ENCODE measurements at regions not wholly inside any gene's neighbourhood (a gene's known extent, or its start where the extent isn't known, plus 50 kb on each side); places are given as distances from the start of the nearest gene placed in this dataset.
"Not testable (repeated sequence)": the region's sequence is repeated elsewhere in the genome, so short reads cannot be mapped to it uniquely, and the experiment has no call there.

- Mint-ChIP-seq H3K27me3 (ENCODE audit: unreplicated experiment) (no peaks in the 10 kb centered on the region), H3K9me3 (ENCODE audit: unreplicated experiment) (no peaks in the 10 kb centered on the region), H3K4me1 (ENCODE audit: unreplicated experiment) (no peaks in the 10 kb centered on the region), H3K4me3 (ENCODE audit: unreplicated experiment) (no peak overlapping the region), H3K27ac (ENCODE audit: unreplicated experiment) (no peak overlapping the region), H3K36me3 (ENCODE audit: low read depth, unreplicated experiment) (no peaks in the 10 kb centered on the region)
- no peak for TF ChIP-seq CTCF (IDR thresholded peaks at IDR 0.05; ENCODE audit: unreplicated experiment)
- DNase-seq (ENCODE audit: low spot score), result no peak
Measured at GRCh38 chr15:89024418-89024817, 63.8 kb upstream of the ABHD2 start.

GRCh38 chr15:89026167-89026566 is 62.1 kb upstream of the ABHD2 start:
- Mint-ChIP-seq H3K27me3 (ENCODE audit: unreplicated experiment) (no peaks in the 10 kb centered on the region), H3K27ac (ENCODE audit: unreplicated experiment) (no peak overlapping the region), H3K9me3 (ENCODE audit: unreplicated experiment) (no peaks in the 10 kb centered on the region), H3K4me1 (ENCODE audit: unreplicated experiment) (no peaks in the 10 kb centered on the region), H3K36me3 (ENCODE audit: low read depth, unreplicated experiment) (no peaks in the 10 kb centered on the region), H3K4me3 (ENCODE audit: unreplicated experiment) (no peak overlapping the region)
- TF ChIP-seq CTCF (IDR thresholded peaks at IDR 0.05; ENCODE audit: unreplicated experiment), result no peak
- no peak for DNase-seq (ENCODE audit: low spot score)

GRCh38 chr15:89028036-89028435 is 60.2 kb upstream of the ABHD2 start:
- H3K36me3 Mint-ChIP-seq (ENCODE audit: low read depth, unreplicated experiment), result no peaks in the 10 kb centered on the region
- H3K9me3 Mint-ChIP-seq (ENCODE audit: unreplicated experiment), result no peaks in the 10 kb centered on the region
- H3K27ac Mint-ChIP-seq (ENCODE audit: unreplicated experiment), result no peak overlapping the region
- no peaks in the 10 kb centered on the region for H3K4me1 Mint-ChIP-seq (ENCODE audit: unreplicated experiment)
- H3K4me3 Mint-ChIP-seq (ENCODE audit: unreplicated experiment), result no peak overlapping the region
- TF ChIP-seq CTCF (IDR thresholded peaks at IDR 0.05; ENCODE audit: unreplicated experiment), result no peak
- no peaks in the 10 kb centered on the region for H3K27me3 Mint-ChIP-seq (ENCODE audit: unreplicated experiment)
- no peak for DNase-seq (ENCODE audit: low spot score)

- Mint-ChIP-seq H3K4me1 (ENCODE audit: unreplicated experiment) (no peaks in the 10 kb centered on the region), H3K9me3 (ENCODE audit: unreplicated experiment) (no peaks in the 10 kb centered on the region), H3K36me3 (ENCODE audit: low read depth, unreplicated experiment) (no peaks in the 10 kb centered on the region), H3K27me3 (ENCODE audit: unreplicated experiment) (no peaks in the 10 kb centered on the region), H3K4me3 (ENCODE audit: unreplicated experiment) (no peak overlapping the region), H3K27ac (ENCODE audit: unreplicated experiment) (no peak overlapping the region)
- DNase-seq (ENCODE audit: low spot score), result no peak
- no peak for TF ChIP-seq CTCF (IDR thresholded peaks at IDR 0.05; ENCODE audit: unreplicated experiment)
Measured at GRCh38 chr15:89030311-89030710, 57.9 kb upstream of the ABHD2 start.

GRCh38 chr15:89031637-89032285 is 56.5 kb upstream of the ABHD2 start:
- H3K27ac Mint-ChIP-seq (ENCODE audit: unreplicated experiment); H3K36me3 Mint-ChIP-seq (ENCODE audit: low read depth, unreplicated experiment): not testable (repeated sequence)

More at GRCh38 chr15:89031637-89032285, 56.5 kb upstream of the ABHD2 start:
- not testable (repeated sequence) for H3K4me1 Mint-ChIP-seq (ENCODE audit: unreplicated experiment); H3K9me3 Mint-ChIP-seq (ENCODE audit: unreplicated experiment); H3K27me3 Mint-ChIP-seq (ENCODE audit: unreplicated experiment); DNase-seq (ENCODE audit: low spot score); H3K4me3 Mint-ChIP-seq (ENCODE audit: unreplicated experiment)
